Cardiac muscle cell (in vitro differentiated cells and primary cell): ENCODE measurements at regions not wholly inside any gene's neighbourhood (a gene's known extent, or its start where the extent isn't known, plus 50 kb on each side); places are given as distances from the start of the nearest gene placed in this dataset.
"Not testable (repeated sequence)": the region's sequence is repeated elsewhere in the genome, so short reads cannot be mapped to it uniquely, and the experiment has no call there.

ENCODE experiments used
- DNase-seq, 2 donors: peaks; one replicate each; pipeline versions ENCODE4 v3.0.0 to v3.0.0-alpha.2; 2010 to 2017; ENCODE audit warnings: low read depth in 1 of 2, low spot score in 1 of 2
- H3K27ac ChIP-seq: fragments of 200-600 bp; sonication (generic); 2 replicates; pipeline ENCODE4 v1.5.1; 2016
- H3K27me3 ChIP-seq: fragments of 200-600 bp; sonication (generic); 2 replicates; pipeline ENCODE4 v1.6.0; 2016; ENCODE audit warnings: control low read depth
- H3K36me3 ChIP-seq: fragments of 200-600 bp; sonication (generic); 2 replicates; pipeline ENCODE4 v1.5.1; 2016; ENCODE audit warnings: control low read depth
- H3K4me1 ChIP-seq: fragments of 200-600 bp; sonication (generic); 2 replicates; pipeline ENCODE4 v1.8.1; 2017; ENCODE audit warnings: low read depth, mild to moderate bottlenecking, mixed run types
- H3K4me3 ChIP-seq: fragments of 200-600 bp; sonication (generic); 2 replicates; pipeline ENCODE4 v1.5.1; 2016; ENCODE audit warnings: mild to moderate bottlenecking
- H3K9me3 ChIP-seq: fragments of 200-600 bp; sonication (generic); 2 replicates; pipeline ENCODE4 v1.5.1; 2017; ENCODE audit warnings: low read depth, mild to moderate bottlenecking, control low read depth
- CTCF ChIP-seq: IDR thresholded peaks from 2 replicates; pipeline ENCODE4 v1.5.1; 2012; ENCODE audit warnings: low read depth, mild to moderate bottlenecking, low read length

DNA sequence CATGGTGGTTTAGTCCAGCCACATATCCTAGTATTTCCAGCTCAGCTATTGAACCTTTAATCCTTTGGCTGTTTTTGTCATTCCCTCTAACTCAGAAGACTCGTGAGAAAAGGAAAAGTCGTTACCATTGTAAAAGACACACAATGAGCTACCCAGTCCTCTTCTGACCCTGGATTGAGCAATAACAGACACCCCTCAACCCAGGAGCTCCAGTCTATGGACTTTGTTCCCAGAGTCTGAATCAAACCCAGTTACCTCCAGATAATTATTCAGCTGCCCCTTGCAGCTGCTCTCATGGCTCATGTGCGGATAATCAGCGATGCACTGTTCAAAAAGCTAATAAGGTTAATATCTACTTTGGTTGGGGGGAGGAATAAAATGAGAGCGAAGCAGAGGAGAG is 402.4 kb downstream of the BTG1 start:
- H3K4me1 ChIP-seq: no peaks in the 10 kb centered on the region
- DNase-seq: no peak
- no peak overlapping the region for H3K4me3 ChIP-seq
- no peaks in the 10 kb centered on the region for H3K9me3 ChIP-seq
- no peak for TF ChIP-seq CTCF
- no peaks in the 10 kb centered on the region for H3K27me3 ChIP-seq
- H3K36me3 ChIP-seq: no peaks in the 10 kb centered on the region
- H3K27ac ChIP-seq: no peak overlapping the region

- H3K9me3 ChIP-seq: no peaks in the 10 kb centered on the region
- no peak for DNase-seq
- H3K27me3 ChIP-seq: no peaks in the 10 kb centered on the region
- no peaks in the 10 kb centered on the region for H3K36me3 ChIP-seq
- H3K4me3 ChIP-seq: no peak overlapping the region
- no peak for TF ChIP-seq CTCF
- no peaks in the 10 kb centered on the region for H3K4me1 ChIP-seq
- no peak overlapping the region for H3K27ac ChIP-seq
Measured at GRCh38 chr12:91741932-91742331, 403.7 kb downstream of the BTG1 start.

DNA sequence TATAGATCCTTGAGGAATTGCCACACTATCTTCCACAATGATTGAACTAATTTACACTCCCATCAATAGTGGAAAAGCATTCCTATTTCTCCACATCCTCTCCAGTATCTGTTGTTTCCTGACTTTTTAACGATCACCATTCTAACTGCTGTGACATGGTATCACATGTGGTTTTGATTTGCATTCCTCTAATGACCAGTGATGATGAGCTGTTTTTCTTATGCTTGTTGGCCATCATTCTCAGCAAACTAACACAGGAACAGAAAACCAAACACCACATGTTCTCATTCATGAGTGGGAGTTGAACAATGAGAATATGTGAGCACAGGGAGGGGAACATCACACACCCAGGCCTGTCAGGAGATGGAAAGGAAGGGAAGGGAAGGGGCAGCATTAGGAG is 411.8 kb downstream of the BTG1 start:
- not testable (repeated sequence) for H3K36me3 ChIP-seq, H3K9me3 ChIP-seq, H3K4me1 ChIP-seq, DNase-seq, H3K27me3 ChIP-seq, H3K4me3 ChIP-seq, H3K27ac ChIP-seq

DNA sequence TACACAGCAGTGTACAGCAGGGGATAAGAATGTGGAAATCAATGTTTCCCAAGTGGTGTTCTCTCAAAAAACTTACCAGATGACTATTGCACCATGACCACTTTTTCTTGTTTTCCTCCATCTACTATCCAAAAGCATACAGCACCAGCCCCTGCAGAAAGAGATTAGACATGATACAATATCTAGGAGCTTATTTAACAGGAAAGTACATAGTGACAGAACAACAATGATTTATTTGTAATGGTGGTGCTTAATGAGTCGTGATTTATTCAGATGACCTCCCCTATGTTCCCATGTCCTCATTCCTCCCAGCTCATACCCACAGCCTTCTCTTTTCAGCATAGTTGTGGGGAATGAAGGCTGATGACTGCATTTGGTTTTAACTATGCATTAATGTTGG is 413.6 kb downstream of the BTG1 start:
- Histone ChIP-seq H3K9me3 (no peaks in the 10 kb centered on the region), H3K4me1 (no peaks in the 10 kb centered on the region), H3K4me3 (no peak overlapping the region), H3K27ac (no peak overlapping the region), H3K36me3 (no peaks in the 10 kb centered on the region), H3K27me3 (no peaks in the 10 kb centered on the region)
- no peak for DNase-seq
- TF ChIP-seq CTCF: no peak

- TF ChIP-seq CTCF: no peak
- H3K36me3 ChIP-seq: no peaks in the 10 kb centered on the region
- no peak for DNase-seq
- no peak overlapping the region for H3K4me3 ChIP-seq
- no peaks in the 10 kb centered on the region for H3K27me3 ChIP-seq
- no peaks in the 10 kb centered on the region for H3K9me3 ChIP-seq
- no peaks in the 10 kb centered on the region for H3K4me1 ChIP-seq
- no peak overlapping the region for H3K27ac ChIP-seq
Measured at GRCh38 chr12:91729543-91729942, 416.1 kb downstream of the BTG1 start.

- Histone ChIP-seq H3K4me1 (no peaks in the 10 kb centered on the region), H3K27ac (no peak overlapping the region)
Measured at GRCh38 chr12:91723191-91723590, 422.5 kb downstream of the BTG1 start.

More at GRCh38 chr12:91723191-91723590, 422.5 kb downstream of the BTG1 start:
- TF ChIP-seq CTCF: no peak
- Histone ChIP-seq H3K4me3 (no peak overlapping the region), H3K27me3 (no peaks in the 10 kb centered on the region), H3K9me3 (no peaks in the 10 kb centered on the region), H3K36me3 (no peaks in the 10 kb centered on the region)
- DNase-seq: no peak
